Activated CD4-positive, alpha-beta T cell treated with anti-CD3 and anti-CD28 coated beads, Interleukin-10, Interleukin-2, amounts not matched to agents 100 ng/mL and 50 ng/mL, durations not matched to agents 16 hours and 8 hours (primary cell): ENCODE measurements at regions not wholly inside any gene's neighbourhood (a gene's known extent, or its start where the extent isn't known, plus 50 kb on each side); places are given as distances from the start of the nearest gene placed in this dataset.

ENCODE experiments used
- DNase-seq: peaks from one replicate; pipeline ENCODE4 v3.0.0-alpha.2; 2020

DNA sequence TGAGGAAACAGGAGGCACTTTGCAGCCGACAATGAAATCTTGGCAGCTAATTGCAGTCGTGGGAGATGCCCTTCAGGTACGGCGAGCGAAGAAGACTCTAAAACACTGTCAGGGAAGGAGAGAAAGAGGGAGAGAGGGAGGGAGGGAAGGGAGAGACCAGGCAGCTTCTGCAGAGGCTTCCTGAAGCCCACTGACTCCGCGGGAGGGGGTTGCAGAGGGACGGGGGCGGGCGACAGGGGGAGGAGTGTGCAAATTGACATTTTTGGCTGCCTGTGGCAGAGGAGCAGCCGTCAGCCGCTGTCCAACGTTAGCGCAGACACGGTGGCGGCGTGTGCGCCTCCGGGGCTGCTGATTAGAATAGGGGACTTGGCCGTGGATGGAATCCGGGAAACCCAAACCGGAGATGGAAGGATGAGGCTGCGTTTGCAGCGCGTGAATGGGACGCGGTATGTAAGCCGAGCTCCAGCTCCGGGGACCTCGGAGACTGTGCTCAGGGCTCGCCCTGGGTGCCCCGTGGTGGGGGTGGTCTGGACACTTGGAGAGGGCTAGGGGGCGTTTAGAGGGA, 849.1 kb upstream of the RBFOX1 start:
- DNase-seq = no peak

DNA sequence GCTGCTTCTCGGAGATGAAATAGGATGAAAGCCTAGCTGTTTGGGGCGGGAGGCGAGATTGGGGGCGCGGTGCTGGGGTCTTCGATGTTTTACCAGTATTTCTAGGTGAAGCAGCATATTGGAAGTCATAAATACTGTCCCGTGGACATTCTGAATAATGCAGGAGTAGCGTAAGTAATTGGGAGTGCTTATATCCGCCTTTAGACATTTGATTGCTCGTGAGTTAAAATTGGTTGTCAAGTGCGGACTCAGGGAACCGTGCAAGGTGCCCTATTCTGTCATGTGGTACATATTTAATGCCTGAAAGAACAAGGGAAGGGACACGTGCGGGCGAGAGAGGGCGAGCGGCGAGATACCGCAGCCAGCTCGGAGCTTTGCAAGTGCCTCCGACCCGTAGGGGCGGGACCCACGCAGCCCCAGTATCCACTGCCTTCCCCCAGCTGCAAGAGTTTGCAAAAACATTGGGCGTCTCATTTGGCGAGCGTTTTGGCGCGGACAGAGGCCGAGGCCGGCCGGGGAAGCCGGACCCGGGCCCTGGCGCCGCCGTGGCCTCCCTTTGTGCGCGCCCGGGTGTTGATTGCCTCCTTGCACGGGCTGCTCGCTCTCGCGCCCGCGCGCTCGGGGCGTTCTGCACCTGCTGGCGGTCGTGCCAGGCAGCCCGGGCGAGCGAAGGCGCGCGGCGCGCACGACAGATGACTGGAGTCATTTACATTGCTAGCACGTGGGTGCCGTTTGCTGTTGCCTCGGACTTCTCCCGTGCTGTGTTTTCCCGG, 849.8 kb upstream of the RBFOX1 start:
- no peak for DNase-seq

DNA sequence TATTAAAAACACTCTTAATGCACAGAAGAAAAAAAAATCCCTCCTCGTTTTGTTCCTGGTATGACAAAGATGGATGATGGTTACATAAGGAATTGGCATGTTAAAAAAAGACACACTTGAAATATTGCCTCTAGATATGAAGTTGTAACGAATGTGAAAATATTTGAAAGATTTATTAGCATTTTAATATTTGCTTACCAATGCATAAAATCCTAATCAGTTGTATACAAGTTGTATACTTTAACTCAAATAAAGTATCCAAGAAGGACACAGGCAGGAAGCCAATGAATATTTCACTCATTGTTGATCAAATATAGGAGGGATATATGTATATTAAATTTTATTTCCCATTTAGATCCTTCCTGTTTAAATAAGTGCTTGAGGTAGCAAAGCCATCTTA, 850.8 kb upstream of the RBFOX1 start:
- DNase-seq = no peak

DNA sequence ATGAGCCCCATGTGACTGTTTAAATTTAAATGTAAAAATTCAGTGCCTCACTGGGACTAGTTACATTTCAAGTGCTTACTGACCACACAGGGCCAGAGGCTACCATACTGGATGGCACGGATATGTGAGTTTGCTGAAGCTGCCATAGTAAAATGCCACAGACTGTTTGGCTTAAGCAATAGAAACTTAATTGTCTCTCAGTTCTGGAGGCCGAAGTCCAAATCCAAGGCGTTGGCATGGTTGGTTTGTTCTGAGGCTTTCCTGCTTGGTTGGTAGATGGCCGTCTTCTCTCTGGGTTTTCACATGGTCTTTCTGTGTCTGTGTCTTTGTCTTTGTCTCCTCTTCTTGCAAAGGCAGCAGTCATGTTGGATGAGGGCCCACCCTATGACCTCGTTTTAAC, 878.9 kb upstream of the RBFOX1 start:
- no peak for DNase-seq

DNA sequence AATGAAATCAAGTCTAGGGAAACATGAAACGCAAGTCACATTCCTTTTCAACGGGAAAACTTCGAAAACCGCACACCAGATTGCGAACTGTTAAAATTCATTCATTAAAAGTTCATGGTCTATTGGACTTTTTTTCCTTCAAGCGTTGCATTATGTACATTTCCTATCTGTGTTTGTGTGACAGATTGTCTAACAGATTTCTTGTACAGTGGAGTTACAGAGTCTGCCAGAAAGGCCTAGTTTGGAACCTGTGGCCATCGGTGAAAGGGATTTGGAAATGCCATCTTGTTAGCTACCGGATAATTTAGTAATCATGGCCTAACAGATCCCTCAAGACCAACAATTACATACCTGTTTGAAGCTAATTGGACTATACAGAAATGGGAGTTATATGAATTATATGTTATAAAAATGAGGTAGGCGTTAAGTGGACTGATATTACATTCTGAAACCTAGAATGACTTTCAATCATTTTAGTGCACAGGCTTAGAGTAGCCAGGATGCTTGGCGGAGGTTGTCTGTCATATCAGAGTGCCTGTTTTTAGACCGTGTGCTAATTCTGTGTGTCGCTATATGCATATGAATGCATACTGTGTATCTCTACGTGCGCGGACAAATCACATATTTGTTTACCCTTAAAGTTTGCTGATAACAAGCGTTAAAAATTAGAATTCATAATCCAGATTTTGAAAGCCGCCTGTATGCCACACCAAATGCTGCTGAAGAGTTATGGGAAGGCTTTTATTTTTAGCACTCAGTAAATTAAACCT, 885.4 kb upstream of the RBFOX1 start:
- DNase-seq = no peak

DNA sequence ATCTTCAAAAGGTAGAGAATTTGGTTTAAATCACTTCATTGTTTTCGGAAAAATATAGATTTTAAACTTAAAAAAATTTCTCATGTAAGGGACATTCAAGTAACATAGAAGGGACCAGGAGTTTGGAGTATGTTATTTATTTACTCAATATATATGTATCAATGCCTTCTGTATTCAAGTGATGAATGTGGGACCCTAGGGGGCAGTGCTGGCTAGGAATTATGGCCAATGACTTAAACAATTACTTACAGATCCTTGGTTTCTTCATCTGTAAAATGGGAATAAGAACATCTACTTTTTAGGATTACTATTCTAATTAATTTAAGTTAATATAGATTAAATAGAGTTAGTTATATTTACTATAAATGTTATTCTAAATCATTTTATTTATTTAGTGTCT, 886.3 kb upstream of the RBFOX1 start:
- no peak for DNase-seq

DNA sequence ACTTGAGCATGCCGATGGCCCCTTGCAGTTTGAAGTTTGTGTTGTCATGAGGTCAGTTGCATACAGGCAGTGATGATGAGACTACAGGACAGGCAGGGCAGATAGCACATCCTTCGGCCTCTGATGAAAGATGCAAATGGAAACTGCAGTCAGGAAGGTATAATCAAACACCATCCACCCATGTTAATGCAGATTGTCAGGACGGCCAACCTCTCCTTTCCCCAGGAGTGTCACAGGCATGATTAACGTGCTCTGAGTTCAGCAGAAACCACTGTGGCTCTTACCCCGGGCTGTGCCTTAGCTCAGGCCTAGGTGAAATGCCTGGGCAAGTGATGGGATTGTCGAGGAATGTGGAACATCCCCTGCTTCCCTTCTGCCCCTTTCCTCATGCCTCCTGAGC, 893.5 kb upstream of the RBFOX1 start:
- DNase-seq = no peak

DNA sequence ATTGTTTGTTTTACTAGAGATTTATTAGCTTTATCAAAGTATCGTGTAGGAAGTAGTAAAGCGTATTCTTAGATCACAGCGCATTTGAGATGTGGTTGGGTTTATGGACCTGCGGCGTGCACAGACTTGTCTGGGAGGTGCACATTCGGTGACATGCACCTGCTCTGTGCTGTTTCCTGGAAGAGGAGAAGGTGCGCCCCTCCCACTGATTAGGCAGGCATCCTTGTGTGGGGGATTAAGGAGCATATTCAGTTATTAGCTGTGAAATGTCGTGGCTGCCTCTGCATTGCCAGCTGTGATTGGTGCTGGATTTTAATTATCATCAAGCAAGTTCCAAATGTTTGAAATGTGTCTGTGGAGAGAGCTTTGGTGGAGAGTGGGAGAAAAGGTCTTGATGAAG, 903.8 kb upstream of the RBFOX1 start:
- no peak for DNase-seq

DNA sequence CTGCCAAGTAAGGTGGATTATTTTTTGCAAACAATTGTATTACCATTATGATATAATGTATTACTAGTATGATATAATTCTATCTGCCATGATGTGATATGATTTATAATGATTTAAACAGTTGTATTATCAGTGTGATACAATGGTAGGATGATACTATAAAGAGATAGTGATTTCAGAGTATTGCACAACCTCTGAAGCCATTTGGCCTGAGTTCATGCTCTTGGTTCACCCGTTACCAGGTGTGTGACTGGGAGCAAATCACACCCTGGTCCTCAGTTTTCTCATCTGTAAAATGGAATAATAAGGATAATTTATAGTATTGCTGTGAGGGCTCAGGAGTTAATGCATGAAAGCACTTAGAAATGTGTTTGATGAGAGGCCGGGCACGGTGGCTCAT, 905.0 kb upstream of the RBFOX1 start:
- DNase-seq = no peak

DNA sequence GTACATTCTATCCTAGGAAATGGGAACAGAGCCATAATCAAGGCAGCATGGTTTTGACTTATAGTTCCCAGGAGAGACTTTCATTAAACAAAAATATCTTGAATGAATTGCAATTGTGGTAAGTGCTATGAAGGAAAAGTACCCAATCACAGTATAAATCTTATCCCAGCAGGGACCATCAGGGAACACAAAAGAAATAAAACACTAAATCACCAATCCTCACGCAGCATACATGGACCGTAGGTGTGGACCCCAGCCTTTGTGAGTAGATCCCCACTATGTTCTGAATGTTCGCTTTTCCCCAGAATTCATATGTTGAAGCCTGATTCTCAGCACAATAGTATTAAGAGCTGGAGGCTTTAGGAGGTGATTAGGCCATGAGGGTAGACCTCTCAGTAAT, 925.0 kb upstream of the RBFOX1 start:
- DNase-seq = no peak

DNA sequence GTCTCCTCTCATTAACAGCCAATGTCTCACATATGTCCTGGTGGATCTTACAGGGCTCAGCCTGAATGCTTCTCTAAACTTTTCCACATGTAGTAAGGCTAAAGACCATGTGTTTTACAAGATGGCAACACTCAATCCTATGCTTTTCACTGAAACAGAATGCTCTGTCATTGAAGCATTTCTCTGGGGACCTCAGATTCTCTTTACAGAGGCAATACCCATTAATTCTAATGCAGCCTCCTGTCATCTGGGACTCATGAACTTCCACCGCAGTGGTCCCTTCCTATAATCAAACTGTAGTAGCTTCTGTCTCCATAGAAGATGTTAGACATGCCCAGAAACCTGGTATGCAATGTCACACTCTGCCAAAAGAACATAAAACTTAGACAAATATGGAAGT, 926.6 kb upstream of the RBFOX1 start:
- no peak for DNase-seq

DNA sequence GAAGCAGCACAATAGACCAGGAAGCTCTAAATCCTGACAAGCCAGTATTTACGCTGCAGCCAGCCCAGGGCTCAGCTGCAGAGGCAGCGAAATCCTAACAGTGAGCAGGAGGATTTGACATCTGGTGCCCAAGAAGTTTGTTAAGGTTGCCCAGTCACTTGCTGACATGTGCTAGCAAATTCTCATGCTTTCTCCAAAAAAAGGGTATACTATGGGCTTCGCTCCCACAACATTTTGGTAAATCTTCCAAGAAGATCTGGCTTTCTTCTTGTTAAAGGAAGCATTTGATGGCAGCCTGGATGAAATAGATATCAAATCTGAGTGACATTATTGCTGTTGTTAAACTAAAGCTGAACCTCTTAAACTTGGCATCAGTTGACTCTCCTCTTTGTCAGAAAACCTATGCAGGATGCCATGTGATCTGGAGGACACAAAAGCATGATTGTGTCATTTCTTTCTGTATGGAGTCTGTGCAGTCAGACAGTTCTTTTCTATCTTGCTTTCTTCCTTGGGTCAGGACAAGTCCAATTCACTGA, 949.7 kb upstream of the RBFOX1 start:
- no peak for DNase-seq

DNA sequence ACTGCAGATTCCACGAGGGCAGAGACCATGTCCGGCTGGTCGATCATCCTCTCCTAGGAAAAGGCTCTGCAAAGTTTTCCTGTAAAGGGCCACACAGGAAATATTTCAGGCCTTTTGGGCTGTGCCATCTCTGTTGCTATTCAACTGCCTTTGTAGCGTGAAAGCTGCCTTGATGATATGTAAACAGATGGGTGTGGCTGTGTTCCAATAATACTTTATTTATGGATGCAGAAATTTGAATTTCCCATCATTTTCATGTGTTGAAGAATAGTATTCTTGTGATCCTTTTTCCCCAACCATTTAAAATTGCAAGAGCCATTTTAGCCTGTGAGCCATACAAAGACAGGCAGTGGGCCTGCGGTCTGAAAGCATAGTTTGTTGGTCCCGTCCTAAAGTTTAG, 950.7 kb upstream of the RBFOX1 start:
- DNase-seq = no peak

DNA sequence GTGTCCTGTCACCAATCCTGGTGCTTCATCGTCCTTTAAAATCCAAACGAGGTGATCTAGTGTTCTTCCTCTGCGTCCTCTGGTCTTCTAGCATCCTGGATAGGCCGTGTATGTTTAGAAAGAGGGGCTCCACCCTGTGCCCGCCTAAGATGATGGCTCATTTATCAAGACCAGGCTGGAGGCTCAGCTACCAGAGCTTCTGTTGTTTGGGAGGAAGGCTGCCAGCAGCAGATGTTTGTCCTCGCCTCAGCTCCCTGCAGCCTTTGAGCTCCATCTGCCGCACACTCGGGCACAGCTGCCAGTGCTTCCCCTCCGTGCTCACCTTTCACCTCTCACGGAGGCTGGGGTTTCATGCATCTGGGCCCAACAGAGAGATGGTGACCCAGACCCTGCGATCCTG, 954.7 kb upstream of the RBFOX1 start:
- no peak for DNase-seq

DNA sequence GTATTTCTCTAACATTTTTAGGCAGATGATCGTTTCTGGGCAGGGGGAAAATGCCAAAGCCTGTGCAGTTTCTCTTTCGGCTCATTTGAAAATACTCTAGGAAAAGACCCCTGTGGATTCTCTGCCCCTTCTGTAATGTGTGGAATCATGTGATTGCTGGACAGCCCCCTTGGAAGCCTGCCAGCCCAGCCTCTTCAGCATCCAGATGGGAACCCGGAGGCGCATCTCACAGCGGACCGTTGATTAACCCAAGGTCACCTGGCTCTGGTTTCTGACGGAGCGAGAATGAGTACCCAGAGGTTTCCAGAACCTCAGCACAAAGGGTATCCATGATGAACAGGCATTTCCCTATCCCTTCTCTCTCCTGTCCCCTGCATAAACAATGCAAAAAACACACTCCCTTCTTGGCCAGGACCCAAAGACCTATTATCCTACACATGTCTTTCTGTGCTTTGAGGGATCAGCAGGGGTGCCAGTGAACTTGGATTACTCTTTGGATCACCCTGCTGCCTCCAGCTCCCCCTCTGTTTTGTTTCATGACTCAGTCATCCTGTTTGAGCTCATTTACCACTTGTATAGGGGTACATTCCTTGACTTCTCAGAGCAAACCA, 957.1 kb upstream of the RBFOX1 start:
- DNase-seq = no peak

DNA sequence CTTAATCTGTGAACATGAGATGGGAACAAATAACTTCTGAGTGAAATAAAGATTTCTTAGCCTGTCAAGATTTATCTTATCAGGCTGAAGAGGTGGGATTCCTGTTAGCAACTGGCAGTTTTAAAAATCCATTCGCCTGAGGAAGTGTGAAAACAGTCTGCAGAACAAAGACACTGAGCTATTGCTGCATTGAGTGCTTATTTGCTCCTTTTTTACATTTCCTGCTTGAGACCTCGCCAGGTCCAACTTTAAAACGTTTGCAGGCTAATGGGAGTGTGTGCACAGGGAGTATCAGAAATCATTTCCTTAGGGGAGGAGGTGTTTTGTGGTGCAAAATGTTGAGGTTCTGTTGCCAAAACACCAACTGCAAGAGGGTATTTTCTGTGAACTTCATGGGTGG, 957.8 kb upstream of the RBFOX1 start:
- DNase-seq = no peak

DNA sequence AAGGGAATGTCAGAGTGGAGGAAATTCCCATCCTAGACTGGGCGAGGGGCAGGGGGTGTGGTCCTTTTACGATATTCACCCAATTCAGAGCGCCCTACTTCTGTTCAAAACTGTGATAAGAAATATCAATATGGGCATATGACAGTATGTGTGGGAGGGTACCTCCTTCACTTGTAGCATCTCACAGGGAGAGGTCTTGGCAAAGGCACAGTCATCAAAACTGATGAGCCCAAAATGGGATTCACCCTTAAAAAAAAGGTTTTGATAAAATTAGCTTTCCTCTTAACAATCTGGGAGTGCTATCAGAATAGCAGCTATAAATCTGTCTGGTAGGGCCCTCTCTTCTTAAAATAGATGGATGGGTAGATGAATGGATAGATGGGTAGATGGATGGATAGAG, 967.8 kb upstream of the RBFOX1 start:
- no peak for DNase-seq

DNA sequence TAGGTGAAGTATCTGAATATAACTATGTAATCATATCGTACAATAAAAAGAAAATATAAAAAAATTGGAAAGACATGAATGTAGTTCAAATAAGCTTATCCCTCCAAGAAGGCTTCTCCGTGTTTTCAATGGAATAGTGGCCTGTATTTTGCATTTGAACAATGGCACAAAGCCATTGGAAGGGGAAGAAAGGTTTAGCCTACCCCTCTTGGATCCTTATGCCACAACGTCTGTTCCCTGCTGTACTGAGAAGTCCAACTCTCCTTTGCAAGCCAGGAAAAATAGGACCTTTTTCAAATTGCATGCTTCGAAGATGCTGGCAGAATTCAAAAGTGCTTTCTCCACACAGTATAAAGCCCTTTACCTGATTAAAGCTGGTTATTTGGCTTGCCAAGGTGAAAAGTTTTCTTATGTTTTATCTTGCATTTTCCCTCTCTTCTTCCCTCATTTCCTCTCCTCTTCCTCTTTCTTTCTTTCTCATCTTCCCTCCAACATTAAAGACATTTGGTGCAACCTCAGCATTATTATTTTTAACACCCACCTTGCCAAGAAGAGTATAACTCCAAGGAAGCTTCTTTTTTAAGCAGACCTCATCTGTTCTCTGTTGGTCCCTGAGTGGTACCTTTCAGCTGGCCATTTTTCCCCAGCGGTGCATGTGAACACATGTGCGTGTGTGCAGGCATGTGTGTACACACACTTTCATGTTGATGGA, 968.6 kb upstream of the RBFOX1 start:
- no peak for DNase-seq

DNA sequence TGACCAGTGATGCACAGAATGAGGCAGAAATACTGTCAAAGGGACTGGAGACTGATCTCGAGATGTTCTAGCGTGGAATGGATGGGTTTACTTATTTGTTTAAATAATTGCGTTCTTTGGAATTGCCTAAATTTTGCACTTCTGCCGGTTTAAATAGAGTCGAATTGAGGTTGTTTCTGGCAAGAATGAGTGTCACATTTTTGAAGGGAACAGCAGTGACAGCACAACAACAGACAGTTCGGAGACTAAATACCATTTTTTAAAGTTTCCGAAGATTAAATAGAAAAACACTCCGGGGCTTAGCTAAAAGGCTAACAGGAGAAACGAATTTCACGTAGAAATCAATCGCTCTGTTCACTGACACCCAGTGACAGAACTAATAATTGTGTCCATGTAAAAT, 969.2 kb upstream of the RBFOX1 start:
- DNase-seq = no peak

DNA sequence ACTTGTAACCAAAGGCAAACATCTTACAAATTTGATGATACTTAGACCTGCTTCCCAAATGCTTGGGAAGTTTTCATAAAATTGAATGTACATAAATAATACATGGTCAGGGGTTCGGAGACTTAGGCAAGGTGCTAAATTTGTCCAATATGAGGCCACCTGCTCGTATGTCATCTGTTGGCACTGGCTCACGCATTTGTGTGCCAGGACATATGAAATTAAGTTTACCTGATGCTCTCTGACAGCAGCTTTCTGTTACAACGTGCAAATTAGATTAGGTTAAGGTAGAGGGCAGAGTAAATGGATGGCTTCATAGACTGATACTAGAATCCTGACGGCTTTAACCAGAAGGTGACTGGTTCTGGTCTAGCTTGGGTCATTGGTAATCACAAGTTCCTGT, 970.3 kb upstream of the RBFOX1 start:
- no peak for DNase-seq

DNA sequence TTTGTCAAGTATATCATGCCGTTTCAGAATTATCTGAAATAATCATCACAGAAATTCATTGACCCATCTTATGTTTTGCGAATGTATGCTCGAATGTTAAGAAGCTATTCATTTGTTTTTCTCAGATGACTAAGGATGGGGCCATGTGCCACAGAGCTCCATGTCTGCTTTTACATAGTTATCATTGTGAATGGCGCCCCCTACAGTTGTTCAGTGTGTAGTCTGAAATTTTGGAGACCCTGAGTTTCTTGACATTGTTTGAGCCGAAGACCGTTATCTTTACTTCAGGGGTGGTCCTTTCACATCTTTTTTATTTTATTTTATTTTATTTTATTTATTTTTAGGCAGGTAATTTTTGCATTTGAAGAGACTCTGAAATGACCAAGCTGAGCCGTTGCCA, 972.0 kb upstream of the RBFOX1 start:
- no peak for DNase-seq

DNA sequence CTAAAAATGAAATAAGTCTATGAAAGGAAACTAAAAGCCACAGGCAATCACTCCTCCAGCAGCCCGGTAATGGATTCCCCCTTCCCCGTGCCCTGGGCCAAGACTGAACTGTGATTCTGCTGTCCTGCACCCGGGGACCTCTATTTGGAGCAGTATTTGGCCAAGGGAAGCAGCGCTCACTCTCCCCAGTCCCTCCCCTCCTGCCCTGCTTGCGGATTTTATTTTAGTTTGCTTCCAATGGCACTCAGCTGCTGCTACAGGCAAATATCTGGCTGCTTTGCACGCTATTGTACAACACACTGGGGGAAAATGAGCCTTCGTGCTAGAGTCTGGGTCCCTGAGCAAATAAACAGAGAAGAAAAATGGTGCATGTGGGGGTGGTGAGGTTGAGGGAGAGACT, 975.7 kb upstream of the RBFOX1 start:
- no peak for DNase-seq

DNA sequence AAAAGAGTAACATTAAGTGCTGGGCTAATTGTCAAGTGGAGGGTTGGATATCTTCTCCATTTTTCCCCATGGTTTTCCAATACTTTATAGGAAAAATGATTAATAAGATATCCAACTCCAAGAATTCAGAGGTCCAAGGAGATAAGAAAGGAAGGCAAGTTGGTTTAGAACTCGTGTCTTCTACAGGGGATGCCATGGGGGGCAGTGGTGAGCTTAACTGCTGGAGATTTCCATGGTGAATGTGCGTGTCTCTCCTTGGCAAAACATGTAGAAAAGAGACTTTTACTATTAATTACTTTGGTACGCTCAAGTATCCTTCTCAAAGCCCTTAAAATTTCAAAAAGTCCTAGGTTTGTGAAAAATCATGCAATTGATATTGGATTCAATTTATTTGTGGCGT, 982.9 kb upstream of the RBFOX1 start:
- no peak for DNase-seq
